Peyer's patch (tissue), 4 donors: ENCODE measurements at regions not wholly inside any gene's neighbourhood (a gene's known extent, or its start where the extent isn't known, plus 50 kb on each side); places are given as distances from the start of the nearest gene placed in this dataset.

Experiments used
- CTCF ChIP-seq, 6 experiments: fragments of 450-650 bp in 4 of 6; fragments of 200-600 bp in 2 of 6; sonication (generic) in 1 of 6; IDR thresholded peaks; one replicate each; pipeline ENCODE4 v1.5.1; 2017 to 2019; ENCODE audit warnings: antibody characterized with exemption in 6 of 6, mild to moderate bottlenecking in 3 of 6, moderate library complexity in 1 of 6
- POLR2A ChIP-seq, 2 donors: fragments of 450-650 bp; IDR thresholded peaks; one replicate each; pipeline ENCODE4 v1.5.1; 2017; ENCODE audit warnings: antibody characterized with exemption in 2 of 2, mild to moderate bottlenecking in 2 of 2, moderate library complexity in 2 of 2

- no peak for TF ChIP-seq CTCF (IDR thresholded peaks at IDR 0.05)
- TF ChIP-seq POLR2A (IDR thresholded peaks at IDR 0.05), result no peak
These were observed 636.9 kb downstream of the TMEM121 start for GRCh38 chr14:106163316-106163715.
